ENCODE measurements at regions not wholly inside any gene's neighbourhood (a gene's known extent, or its start where the extent isn't known, plus 50 kb on each side); places are given as distances from the start of the nearest gene placed in this dataset.

DNA sequence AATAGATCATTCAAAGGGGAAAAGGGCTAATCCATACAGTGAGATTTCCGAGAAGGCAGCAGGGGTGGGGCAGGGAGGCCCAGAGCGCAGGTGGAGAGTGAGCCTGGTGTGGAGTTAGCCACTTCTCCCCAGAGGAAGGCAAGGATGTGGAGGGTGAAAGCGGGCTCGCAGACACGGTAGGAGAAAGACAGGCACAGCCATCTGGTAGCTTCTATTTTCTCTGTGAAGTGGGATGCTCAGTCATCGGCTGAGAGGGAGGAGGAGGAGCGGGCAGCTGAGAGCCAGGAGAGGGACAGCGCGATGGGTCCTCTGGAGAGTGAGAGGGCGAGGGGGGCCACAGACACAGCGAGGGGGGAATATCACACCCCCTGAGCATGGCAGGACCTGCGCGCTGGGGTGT lies 153.3 kb upstream of the NDUFV2 start:
- peak overlapping the region; percentile 37 for H3K4me2 ChIP-seq
- H2AFZ ChIP-seq: no peak overlapping the region
- peaks cover 8% of the 10 kb centered on the region for H3K4me1 ChIP-seq (ENCODE audit: insufficient read depth)

DNA sequence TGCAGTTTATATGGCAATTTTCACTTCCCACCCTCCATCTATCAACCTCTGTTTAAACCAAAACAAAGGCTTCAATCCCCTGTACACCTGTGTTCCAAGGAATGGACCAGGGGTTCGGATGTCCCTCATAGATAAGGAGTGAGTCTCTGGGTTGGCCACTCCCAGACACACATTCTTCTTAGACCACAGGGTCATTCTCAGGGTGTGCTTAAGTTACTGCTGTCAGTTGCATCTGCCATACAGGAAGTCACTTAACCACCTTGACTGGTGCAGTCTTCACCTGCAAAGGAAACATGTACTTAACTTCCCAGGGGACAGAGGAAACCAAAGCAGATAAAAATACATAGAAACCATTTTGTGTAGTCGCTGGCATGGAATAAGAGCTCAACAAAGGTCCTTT lies 151.0 kb upstream of the NDUFV2 start:
- no peaks in the 10 kb centered on the region for H4K20me1 ChIP-seq (ENCODE audit: insufficient read depth, poor library complexity, severe bottlenecking)
- no peak for TF ChIP-seq EZH2 (IDR thresholded peaks at IDR 0.05; ENCODE audit: borderline replicate concordance)
- TF ChIP-seq, protein P1, sequence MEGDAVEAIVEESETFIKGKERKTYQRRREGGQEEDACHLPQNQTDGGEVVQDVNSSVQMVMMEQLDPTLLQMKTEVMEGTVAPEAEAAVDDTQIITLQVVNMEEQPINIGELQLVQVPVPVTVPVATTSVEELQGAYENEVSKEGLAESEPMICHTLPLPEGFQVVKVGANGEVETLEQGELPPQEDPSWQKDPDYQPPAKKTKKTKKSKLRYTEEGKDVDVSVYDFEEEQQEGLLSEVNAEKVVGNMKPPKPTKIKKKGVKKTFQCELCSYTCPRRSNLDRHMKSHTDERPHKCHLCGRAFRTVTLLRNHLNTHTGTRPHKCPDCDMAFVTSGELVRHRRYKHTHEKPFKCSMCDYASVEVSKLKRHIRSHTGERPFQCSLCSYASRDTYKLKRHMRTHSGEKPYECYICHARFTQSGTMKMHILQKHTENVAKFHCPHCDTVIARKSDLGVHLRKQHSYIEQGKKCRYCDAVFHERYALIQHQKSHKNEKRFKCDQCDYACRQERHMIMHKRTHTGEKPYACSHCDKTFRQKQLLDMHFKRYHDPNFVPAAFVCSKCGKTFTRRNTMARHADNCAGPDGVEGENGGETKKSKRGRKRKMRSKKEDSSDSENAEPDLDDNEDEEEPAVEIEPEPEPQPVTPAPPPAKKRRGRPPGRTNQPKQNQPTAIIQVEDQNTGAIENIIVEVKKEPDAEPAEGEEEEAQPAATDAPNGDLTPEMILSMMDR (IDR thresholded peaks at IDR 0.05; ENCODE audit: poor library complexity): no peak
- no peak for TF ChIP-seq EZH2phosphoT487 (IDR thresholded peaks at IDR 0.05; ENCODE audit: low read depth, severe bottlenecking, unreplicated experiment)
- no peaks in the 10 kb centered on the region for H3K27me3 ChIP-seq
- H2AFZ ChIP-seq: no peak overlapping the region
- no peak overlapping the region for H3K27ac ChIP-seq
- no peak overlapping the region for H3K4me3 ChIP-seq
- no peaks in the 10 kb centered on the region for H3K79me2 ChIP-seq
- peaks cover 10% of the 10 kb centered on the region for H3K4me1 ChIP-seq (ENCODE audit: insufficient read depth)
- no peak overlapping the region for H3K4me2 ChIP-seq
- H3K9me3 ChIP-seq (ENCODE audit: low read depth): peaks cover 3% of the 10 kb centered on the region
- 89% methylated on average over 2 of the region's 2 CpGs for WGBS (ENCODE audit: low lambda C conversion rate, missing lambda C conversion rate)
- no peaks in the 10 kb centered on the region for H3K36me3 ChIP-seq (replicated peaks; ENCODE audit: insufficient read depth, low read depth)
- H3K9me2 ChIP-seq (replicated peaks; ENCODE audit: insufficient read depth): no peaks in the 10 kb centered on the region
- no peak for DNase-seq (ENCODE audit: low spot score)

More for the DNA sequence above, 153.3 kb upstream of the NDUFV2 start:
- no peaks in the 10 kb centered on the region for H3K9me2 ChIP-seq (replicated peaks; ENCODE audit: insufficient read depth)
- WGBS (ENCODE audit: low lambda C conversion rate, missing lambda C conversion rate): 78% methylated on average over 13 of the region's 13 CpGs
- H3K4me3 ChIP-seq: no peak overlapping the region
- H3K36me3 ChIP-seq (replicated peaks; ENCODE audit: insufficient read depth, low read depth): no peaks in the 10 kb centered on the region
- no peaks in the 10 kb centered on the region for H4K20me1 ChIP-seq (ENCODE audit: insufficient read depth, poor library complexity, severe bottlenecking)
- TF ChIP-seq, protein P1 (IDR thresholded peaks at IDR 0.05; ENCODE audit: poor library complexity): no peak
- TF ChIP-seq EZH2phosphoT487 (IDR thresholded peaks at IDR 0.05; ENCODE audit: low read depth, severe bottlenecking, unreplicated experiment) (no peak), EZH2 (IDR thresholded peaks at IDR 0.05; ENCODE audit: borderline replicate concordance) (no peak)
- no peak for DNase-seq (ENCODE audit: low spot score)
- peaks cover 6% of the 10 kb centered on the region for H3K9me3 ChIP-seq (ENCODE audit: low read depth)
- H3K79me2 ChIP-seq: no peaks in the 10 kb centered on the region
- H3K27me3 ChIP-seq: no peaks in the 10 kb centered on the region
- H3K27ac ChIP-seq: peak overlapping the region; percentile 37

DNA sequence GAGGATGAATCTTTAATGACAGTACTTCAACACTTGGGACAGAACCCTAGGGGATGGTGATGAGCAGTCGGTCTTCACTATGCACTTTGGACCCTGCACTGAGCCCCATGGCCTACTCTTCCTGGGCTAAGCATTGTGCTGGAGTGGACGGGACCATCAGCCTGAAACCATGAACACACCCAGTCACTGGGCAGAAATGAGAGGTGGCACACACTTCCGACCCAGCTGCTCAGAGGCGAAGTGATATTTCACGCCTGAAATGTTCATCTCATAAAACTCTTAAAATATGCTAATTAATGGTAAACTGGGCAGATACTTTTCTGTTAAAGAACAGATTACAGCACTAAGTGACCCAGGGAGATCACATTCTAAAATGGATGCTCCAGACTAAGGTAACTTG lies 150.3 kb upstream of the NDUFV2 start:
- Histone ChIP-seq H3K9me2 (replicated peaks; ENCODE audit: insufficient read depth) (no peaks in the 10 kb centered on the region), H4K20me1 (ENCODE audit: insufficient read depth, poor library complexity, severe bottlenecking) (no peaks in the 10 kb centered on the region), H3K27ac (no peak overlapping the region), H3K27me3 (no peaks in the 10 kb centered on the region), H2AFZ (no peak overlapping the region), H3K4me2 (no peak overlapping the region), H3K79me2 (no peaks in the 10 kb centered on the region), H3K4me3 (no peak overlapping the region), H3K4me1 (ENCODE audit: insufficient read depth) (peaks cover 10% of the 10 kb centered on the region), H3K36me3 (replicated peaks; ENCODE audit: insufficient read depth, low read depth) (no peaks in the 10 kb centered on the region), H3K9me3 (ENCODE audit: low read depth) (no peaks in the 10 kb centered on the region)
- DNase-seq (ENCODE audit: low spot score): no peak
- TF ChIP-seq, protein P1 (IDR thresholded peaks at IDR 0.05; ENCODE audit: poor library complexity): no peak
- no peak for TF ChIP-seq EZH2 (IDR thresholded peaks at IDR 0.05; ENCODE audit: borderline replicate concordance)
- TF ChIP-seq EZH2phosphoT487 (IDR thresholded peaks at IDR 0.05; ENCODE audit: low read depth, severe bottlenecking, unreplicated experiment): no peak
- WGBS (ENCODE audit: low lambda C conversion rate, missing lambda C conversion rate): 93% methylated on average over 5 of the region's 5 CpGs

All from hepatocyte (in vitro differentiated cells).